Prostate gland (tissue), 2 donors: ENCODE measurements at regions not wholly inside any gene's neighbourhood (a gene's known extent, or its start where the extent isn't known, plus 50 kb on each side); places are given as distances from the start of the nearest gene placed in this dataset.

ENCODE experiments used
- POLR2AphosphoS5 ChIP-seq: sonication (generic); formaldehyde crosslinking; IDR thresholded peaks from one replicate; pipeline ENCODE4 v1.6.1; 2017; ENCODE audit warnings: antibody characterized with exemption
- TF ChIP-seq, protein P1 (sequence below), 4 experiments: fragments of 200-600 bp in 2 of 4; fragments of 450-650 bp in 2 of 4; sonication (generic) in 2 of 4; IDR thresholded peaks; 1 replicate in 3 of 4; 2 replicates in 1 of 4; pipeline ENCODE4 v1.5.1; 2016 to 2019; ENCODE audit warnings: antibody characterized with exemption in 4 of 4, mild to moderate bottlenecking in 2 of 4, moderate library complexity in 2 of 4

GRCh38 chr21:35860189-35860869, 200.0 kb downstream of the SETD4 start:
- TF ChIP-seq, protein P1, sequence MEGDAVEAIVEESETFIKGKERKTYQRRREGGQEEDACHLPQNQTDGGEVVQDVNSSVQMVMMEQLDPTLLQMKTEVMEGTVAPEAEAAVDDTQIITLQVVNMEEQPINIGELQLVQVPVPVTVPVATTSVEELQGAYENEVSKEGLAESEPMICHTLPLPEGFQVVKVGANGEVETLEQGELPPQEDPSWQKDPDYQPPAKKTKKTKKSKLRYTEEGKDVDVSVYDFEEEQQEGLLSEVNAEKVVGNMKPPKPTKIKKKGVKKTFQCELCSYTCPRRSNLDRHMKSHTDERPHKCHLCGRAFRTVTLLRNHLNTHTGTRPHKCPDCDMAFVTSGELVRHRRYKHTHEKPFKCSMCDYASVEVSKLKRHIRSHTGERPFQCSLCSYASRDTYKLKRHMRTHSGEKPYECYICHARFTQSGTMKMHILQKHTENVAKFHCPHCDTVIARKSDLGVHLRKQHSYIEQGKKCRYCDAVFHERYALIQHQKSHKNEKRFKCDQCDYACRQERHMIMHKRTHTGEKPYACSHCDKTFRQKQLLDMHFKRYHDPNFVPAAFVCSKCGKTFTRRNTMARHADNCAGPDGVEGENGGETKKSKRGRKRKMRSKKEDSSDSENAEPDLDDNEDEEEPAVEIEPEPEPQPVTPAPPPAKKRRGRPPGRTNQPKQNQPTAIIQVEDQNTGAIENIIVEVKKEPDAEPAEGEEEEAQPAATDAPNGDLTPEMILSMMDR (IDR thresholded peaks at IDR 0.05) = no peak
- no peak for TF ChIP-seq POLR2AphosphoS5
